Esophagus squamous epithelium (tissue), 5 donors: ENCODE measurements at regions not wholly inside any gene's neighbourhood (a gene's known extent, or its start where the extent isn't known, plus 50 kb on each side); places are given as distances from the start of the nearest gene placed in this dataset.

Experiments used
- DNase-seq: peaks from one replicate; lab custom pipeline; 2025; lab: John Stamatoyannopoulos, UW
- H3K27ac ChIP-seq, 4 donors: fragments of 200-600 bp; sonication (generic); one replicate each; pipeline ENCODE4 v1.5.1; 2016 to 2019; ENCODE audit warnings: mild to moderate bottlenecking in 1 of 4
- H3K27me3 ChIP-seq, 4 donors: fragments of 200-600 bp; sonication (generic); 1 replicate in 3 of 4; 2 replicates in 1 of 4; pipeline versions ENCODE4 v1.5.1 to v1.6.0; 2017 to 2021; ENCODE audit warnings: antibody characterized with exemption in 1 of 4
- H3K36me3 ChIP-seq, 3 donors: fragments of 200-600 bp; sonication (generic); one replicate each; pipeline ENCODE4 v1.5.1; 2016 to 2019
- H3K4me1 ChIP-seq, 3 donors: fragments of 200-600 bp; sonication (generic); one replicate each; pipeline ENCODE4 v1.5.1; 2017 to 2019
- H3K4me3 ChIP-seq, 4 donors: fragments of 200-600 bp; sonication (generic); 1 replicate in 3 of 4; 2 replicates in 1 of 4; pipeline ENCODE4 v1.5.1; 2016 to 2019; ENCODE audit warnings: mild to moderate bottlenecking in 2 of 4, moderate library complexity in 1 of 4
- H3K9me3 ChIP-seq, 3 donors: fragments of 200-600 bp; sonication (generic); one replicate each; pipeline ENCODE4 v1.5.1; 2016 to 2019
- CTCF ChIP-seq, 6 experiments: fragments of 450-650 bp in 4 of 6; fragments of 200-600 bp in 2 of 6; sonication (generic) in 2 of 6; IDR thresholded peaks; one replicate each; pipeline ENCODE4 v1.5.1; 2016 to 2019; ENCODE audit warnings: antibody characterized with exemption in 6 of 6, mild to moderate bottlenecking in 4 of 6, moderate library complexity in 4 of 6
- POLR2A ChIP-seq, 4 donors: fragments of 450-650 bp; IDR thresholded peaks; one replicate each; pipeline ENCODE4 v1.6.1; 2017; ENCODE audit warnings: antibody characterized with exemption in 4 of 4, mild to moderate bottlenecking in 4 of 4, moderate library complexity in 3 of 4
- WGBS, 2 donors: methylation state at CpG; one replicate each; pipeline ENCODE4 v1.1.5; 2018; 5-methylcytosine and 5-hydroxymethylcytosine counted together
- intact Hi-C: fragments of 100-400 bp; cut with DNase I; formaldehyde crosslinking; loops from one replicate; pipeline ENCODE4 v1.15.0; 2022
- donor health status: DM: yes; HTN: yes; CAD: no.

DNA sequence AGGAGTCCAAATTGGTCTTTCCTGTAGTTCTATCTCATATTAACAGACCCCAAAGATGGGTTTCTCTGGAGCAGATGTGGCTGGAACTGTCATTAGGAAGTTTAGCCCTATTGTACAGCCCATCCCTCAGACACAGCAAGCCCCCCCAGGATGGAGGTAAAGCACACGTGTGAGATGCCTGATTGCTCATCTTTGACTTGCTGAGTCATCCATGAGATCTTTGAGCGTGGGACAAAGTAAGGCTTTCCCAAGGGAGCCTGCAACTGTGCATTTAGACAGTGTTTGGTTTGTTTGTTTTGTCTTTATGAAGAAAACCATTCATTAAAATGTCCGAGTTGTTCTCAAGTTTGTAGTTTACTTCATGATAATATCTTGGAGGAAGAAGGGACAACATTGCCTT, 145.3 kb upstream of the CDH13 start:
- H3K9me3 ChIP-seq, result no peaks in the 10 kb centered on the region
- intact Hi-C loops, result no loop called here
- TF ChIP-seq CTCF (IDR thresholded peaks at IDR 0.05) (no peak), POLR2A (IDR thresholded peaks at IDR 0.05) (no peak)
- no peaks in the 10 kb centered on the region for H3K4me1 ChIP-seq
- 29 to 40% methylated on average over 3 of the region's 3 CpGs for WGBS, 2 donors
- peaks cover 0 to 45% (median 0%) of the 10 kb centered on the region in 4 donors for H3K27me3 ChIP-seq
- no peaks in the 10 kb centered on the region for H3K36me3 ChIP-seq
- no peak overlapping the region for H3K27ac ChIP-seq
- no peak for DNase-seq
- H3K4me3 ChIP-seq, result no peak overlapping the region

DNA sequence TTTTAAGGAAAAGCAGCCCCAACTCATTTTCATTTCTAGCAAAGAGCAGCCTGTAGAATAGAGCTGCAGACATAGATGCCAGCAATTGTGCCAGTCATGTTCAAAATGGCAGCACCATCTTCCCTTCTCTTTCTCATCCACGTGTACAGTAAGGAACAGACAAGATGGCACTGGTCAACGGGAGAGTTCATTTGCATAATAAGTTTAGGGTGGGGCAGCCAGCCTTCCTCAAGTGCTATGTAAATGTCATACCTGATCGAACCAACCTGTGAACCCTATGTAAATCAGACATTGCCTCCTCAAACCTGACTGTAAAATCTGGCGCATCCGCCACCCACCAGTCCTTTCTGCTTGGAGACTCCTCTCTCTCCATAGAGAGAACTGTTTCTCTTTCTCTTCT, 150.0 kb upstream of the CDH13 start:
- intact Hi-C loops, result no loop called here
- Histone ChIP-seq H3K36me3 (no peaks in the 10 kb centered on the region), H3K4me1 (no peaks in the 10 kb centered on the region), H3K27ac (no peak overlapping the region), H3K27me3 (peaks cover 0 to 70% (median 0%) of the 10 kb centered on the region in 4 donors), H3K4me3 (no peak overlapping the region), H3K9me3 (no peaks in the 10 kb centered on the region)
- DNase-seq, result no peak
- TF ChIP-seq CTCF (IDR thresholded peaks at IDR 0.05) (no peak), POLR2A (IDR thresholded peaks at IDR 0.05) (no peak)
- 62 to 71% methylated on average over 5 of the region's 5 CpGs for WGBS, 2 donors

DNA sequence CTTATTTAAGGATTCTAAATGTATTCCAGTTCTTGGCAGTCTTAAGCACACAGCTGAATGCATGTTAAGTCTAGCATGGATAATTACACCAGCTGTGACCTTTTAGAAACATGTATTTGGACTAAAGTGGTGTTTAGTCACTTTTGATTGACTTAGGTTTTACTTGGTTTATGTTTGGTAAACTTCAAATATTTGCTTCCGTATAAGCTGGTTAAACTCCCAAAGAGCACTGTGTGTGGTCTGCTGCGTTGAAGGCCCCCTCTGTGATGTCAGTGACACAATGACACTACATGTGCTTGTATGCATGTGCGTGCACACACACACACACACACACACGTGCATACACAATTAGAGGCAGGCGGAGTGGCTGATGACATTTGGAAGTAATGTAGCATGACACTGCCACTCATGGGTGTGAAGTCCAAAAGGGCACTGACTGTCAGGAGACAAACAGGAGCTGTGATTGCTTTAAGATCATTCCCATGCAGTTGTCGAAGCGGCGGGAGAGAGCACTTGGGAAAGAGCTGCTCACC, 156.1 kb upstream of the CDH13 start:
- DNase-seq, result no peak
- Histone ChIP-seq H3K4me1 (no peaks in the 10 kb centered on the region), H3K4me3 (no peak overlapping the region), H3K27me3 (peaks cover 0 to 51% (median 0%) of the 10 kb centered on the region in 4 donors), H3K36me3 (no peaks in the 10 kb centered on the region), H3K27ac (no peak overlapping the region), H3K9me3 (no peaks in the 10 kb centered on the region)
- 39 to 48% methylated on average over 6 to 8 of the region's 8 CpGs for WGBS, 2 donors
- intact Hi-C loops, result no loop called here
- TF ChIP-seq POLR2A (IDR thresholded peaks at IDR 0.05) (no peak), CTCF (IDR thresholded peaks at IDR 0.05) (no peak)

- no peaks in the 10 kb centered on the region for H3K36me3 ChIP-seq
- intact Hi-C loops, result no loop called here
- no peak overlapping the region for H3K4me3 ChIP-seq
- DNase-seq, result no peak
- H3K4me1 ChIP-seq, result no peaks in the 10 kb centered on the region
- no peak overlapping the region for H3K27ac ChIP-seq
- TF ChIP-seq POLR2A (IDR thresholded peaks at IDR 0.05) (no peak), CTCF (IDR thresholded peaks at IDR 0.05) (no peak)
- 46 to 48% methylated on average over 5 of the region's 7 CpGs for WGBS, 2 donors
- peaks cover 0 to 44% (median 0%) of the 10 kb centered on the region in 4 donors for H3K27me3 ChIP-seq
- H3K9me3 ChIP-seq, result no peaks in the 10 kb centered on the region
These were observed 156.8 kb upstream of the CDH13 start for GRCh38 chr16:82470016-82470415.

GRCh38 chr16:82464187-82464586, 162.6 kb upstream of the CDH13 start:
- no peaks in the 10 kb centered on the region for H3K4me1 ChIP-seq
- no peak overlapping the region for H3K4me3 ChIP-seq
- TF ChIP-seq POLR2A (IDR thresholded peaks at IDR 0.05), result no peak
- no peak for TF ChIP-seq CTCF (IDR thresholded peaks at IDR 0.05)
- intact Hi-C loops, result no loop called here
- no peak for DNase-seq
- peaks cover 0 to 41% (median 0%) of the 10 kb centered on the region in 4 donors for H3K27me3 ChIP-seq
- no peaks in the 10 kb centered on the region for H3K9me3 ChIP-seq
- H3K27ac ChIP-seq, result no peak overlapping the region
- WGBS, 2 donors, result 71 to 74% methylated on average over 12 to 13 of the region's 13 CpGs
- H3K36me3 ChIP-seq, result no peaks in the 10 kb centered on the region
